ENCODE measurements at regions not wholly inside any gene's neighbourhood (a gene's known extent, or its start where the extent isn't known, plus 50 kb on each side); places are given as distances from the start of the nearest gene placed in this dataset.
A peak's percentile ranks its signal among the peaks of the same experiment; 100 is the strongest.
"Not testable (repeated sequence)": the region's sequence is repeated elsewhere in the genome, so short reads cannot be mapped to it uniquely, and the experiment has no call there.

- in situ Hi-C loops (cut with HindIII; ENCODE audit: low pct_unique_long_range_greater_than_20kb, low sequenced_read_pairs); DNase-seq (ENCODE audit: low read depth, low spot score): not testable (repeated sequence)
Observed at GRCh38 chr2:132300592-132301378, 115.8 kb upstream of the GPR39 start.

- in situ Hi-C loops (cut with HindIII; ENCODE audit: low pct_unique_long_range_greater_than_20kb, low sequenced_read_pairs), result not testable (repeated sequence)
Observed at GRCh38 chr2:132304661-132305380, 111.8 kb upstream of the GPR39 start.

DNA sequence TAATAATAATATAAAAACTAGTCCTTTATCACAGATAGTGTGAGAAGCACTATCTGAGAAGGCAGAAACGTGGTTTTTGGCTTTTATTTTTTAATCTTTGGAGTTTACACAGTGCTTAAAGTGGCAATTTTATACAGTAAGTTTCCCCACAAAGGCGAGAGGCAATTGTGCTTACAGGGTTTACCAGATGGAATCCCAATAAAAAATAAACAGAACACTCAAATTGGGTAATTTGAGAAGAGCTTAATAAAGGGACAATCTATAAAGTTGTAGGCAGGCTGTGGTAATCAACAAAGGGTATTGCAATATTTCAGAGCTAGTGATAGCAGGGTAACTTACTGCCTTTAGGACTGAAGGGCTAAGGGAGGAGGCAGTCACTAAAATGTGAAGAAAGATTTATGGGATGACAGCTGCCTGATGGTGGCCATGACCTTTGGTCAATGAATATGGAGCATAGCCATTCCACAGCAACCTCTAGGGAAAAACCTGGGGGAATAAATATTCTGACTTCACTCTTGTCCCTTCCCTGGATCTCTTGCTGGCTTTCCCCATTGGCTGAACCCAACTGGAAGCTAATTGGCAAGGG lies 108.9 kb upstream of the GPR39 start:
- in situ Hi-C loops (cut with HindIII; ENCODE audit: low pct_unique_long_range_greater_than_20kb, low sequenced_read_pairs); DNase-seq (ENCODE audit: low read depth, low spot score): not testable (repeated sequence)

More at GRCh38 chr2:132304661-132305380, 111.8 kb upstream of the GPR39 start:
- DNase-seq (ENCODE audit: low read depth, low spot score), result peak; percentile 45

DNA sequence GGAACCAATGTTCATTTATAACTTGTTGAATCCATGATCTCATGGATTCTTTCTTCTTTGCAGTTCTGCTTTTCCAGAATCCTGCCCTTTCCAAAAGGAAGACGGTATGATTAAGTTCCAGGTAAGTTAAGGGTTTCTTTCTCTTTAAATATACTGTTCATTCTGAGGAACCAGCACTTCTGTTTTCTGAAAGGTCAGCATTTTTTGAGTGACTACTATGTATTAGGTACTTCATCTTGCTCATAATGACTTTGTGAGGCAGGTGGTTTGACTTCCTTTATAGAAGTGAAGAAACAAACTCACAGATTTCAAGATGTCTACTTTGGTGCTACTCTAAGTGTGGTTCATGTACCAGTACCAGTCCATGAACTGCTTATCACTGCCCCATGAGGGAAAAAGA lies 107.4 kb upstream of the GPR39 start:
- in situ Hi-C loops (cut with HindIII; ENCODE audit: low pct_unique_long_range_greater_than_20kb, low sequenced_read_pairs), result not testable (repeated sequence)

DNA sequence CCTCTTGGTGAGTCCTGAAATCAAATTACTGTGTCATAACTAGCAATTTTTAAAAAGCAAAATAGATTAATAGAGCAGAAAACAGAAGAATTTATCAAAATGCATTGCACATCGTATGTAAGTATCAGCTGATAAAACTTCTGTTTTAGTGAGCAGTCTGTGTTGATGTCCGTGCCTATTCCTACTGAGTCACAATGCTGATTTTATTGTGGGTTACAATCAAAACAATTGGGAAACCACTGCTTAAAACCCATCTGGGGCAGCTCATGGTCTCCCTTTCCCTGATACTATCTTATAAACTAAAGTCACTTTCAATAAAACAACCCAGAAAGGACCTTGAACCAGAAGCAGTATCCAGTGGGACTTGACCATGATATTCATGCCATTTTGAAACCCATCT lies 101.1 kb upstream of the GPR39 start:
- DNase-seq (ENCODE audit: low read depth, low spot score); in situ Hi-C loops (cut with HindIII; ENCODE audit: low pct_unique_long_range_greater_than_20kb, low sequenced_read_pairs): not testable (repeated sequence)

More for the DNA sequence above, 107.4 kb upstream of the GPR39 start:
- DNase-seq (ENCODE audit: low read depth, low spot score), result not testable (repeated sequence)

GRCh38 chr2:132317026-132317680 lies 99.5 kb upstream of the GPR39 start:
- in situ Hi-C loops (cut with HindIII; ENCODE audit: low pct_unique_long_range_greater_than_20kb, low sequenced_read_pairs), result not testable (repeated sequence)

DNA sequence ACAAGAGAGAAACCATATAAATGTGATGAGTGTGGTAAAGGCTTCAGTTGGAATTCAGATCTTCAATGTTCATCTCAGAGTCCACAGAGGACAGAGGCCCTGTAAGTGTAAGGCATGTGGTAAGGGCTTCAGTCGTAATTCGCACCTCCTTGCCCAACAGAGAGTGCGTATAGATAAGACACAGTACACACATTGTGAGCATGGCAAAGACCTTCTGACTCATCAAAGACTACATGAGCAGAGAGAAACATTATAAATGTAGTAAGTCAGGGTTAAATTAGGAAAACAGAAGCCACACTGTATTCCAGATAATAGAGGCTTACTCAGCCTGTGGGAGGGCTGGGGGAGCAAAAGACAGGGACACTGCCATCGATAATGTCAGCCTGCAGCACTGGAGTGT lies 98.1 kb upstream of the GPR39 start:
- in situ Hi-C loops (cut with HindIII; ENCODE audit: low pct_unique_long_range_greater_than_20kb, low sequenced_read_pairs), result not testable (repeated sequence)
- DNase-seq (ENCODE audit: low read depth, low spot score), result peak; percentile 86

More at GRCh38 chr2:132317026-132317680, 99.5 kb upstream of the GPR39 start:
- DNase-seq (ENCODE audit: low read depth, low spot score), result not testable (repeated sequence)

DNA sequence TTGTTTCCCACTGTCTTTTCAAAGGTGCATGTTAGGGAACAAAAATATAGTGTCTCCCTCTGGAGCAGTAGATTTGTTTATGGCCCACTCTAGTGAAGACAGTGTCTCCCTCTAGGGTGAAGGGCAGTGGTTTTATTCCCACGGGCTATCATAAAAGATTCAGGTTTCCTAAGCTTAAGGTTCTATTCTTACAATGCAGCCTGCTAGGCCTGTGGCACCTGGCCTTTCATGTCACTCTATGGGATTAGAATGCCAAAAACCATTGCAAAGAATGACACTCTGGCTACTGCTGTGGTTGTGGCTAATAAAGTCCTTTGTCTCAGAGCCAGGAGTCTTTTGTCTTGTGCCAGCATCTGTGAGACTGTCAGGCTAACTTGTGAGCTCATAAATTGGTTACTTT lies 92.6 kb upstream of the GPR39 start:
- in situ Hi-C loops (cut with HindIII; ENCODE audit: low pct_unique_long_range_greater_than_20kb, low sequenced_read_pairs); DNase-seq (ENCODE audit: low read depth, low spot score): not testable (repeated sequence)

GRCh38 chr2:132332345-132333033 lies 84.1 kb upstream of the GPR39 start:
- DNase-seq (ENCODE audit: low read depth, low spot score); in situ Hi-C loops (cut with HindIII; ENCODE audit: low pct_unique_long_range_greater_than_20kb, low sequenced_read_pairs): not testable (repeated sequence)

- DNase-seq (ENCODE audit: low read depth, low spot score); in situ Hi-C loops (cut with HindIII; ENCODE audit: low pct_unique_long_range_greater_than_20kb, low sequenced_read_pairs): not testable (repeated sequence)
Observed at GRCh38 chr2:132337135-132337534, 79.5 kb upstream of the GPR39 start.

GRCh38 chr2:132337844-132338243 lies 78.8 kb upstream of the GPR39 start:
- in situ Hi-C loops (cut with HindIII; ENCODE audit: low pct_unique_long_range_greater_than_20kb, low sequenced_read_pairs); DNase-seq (ENCODE audit: low read depth, low spot score): not testable (repeated sequence)

DNA sequence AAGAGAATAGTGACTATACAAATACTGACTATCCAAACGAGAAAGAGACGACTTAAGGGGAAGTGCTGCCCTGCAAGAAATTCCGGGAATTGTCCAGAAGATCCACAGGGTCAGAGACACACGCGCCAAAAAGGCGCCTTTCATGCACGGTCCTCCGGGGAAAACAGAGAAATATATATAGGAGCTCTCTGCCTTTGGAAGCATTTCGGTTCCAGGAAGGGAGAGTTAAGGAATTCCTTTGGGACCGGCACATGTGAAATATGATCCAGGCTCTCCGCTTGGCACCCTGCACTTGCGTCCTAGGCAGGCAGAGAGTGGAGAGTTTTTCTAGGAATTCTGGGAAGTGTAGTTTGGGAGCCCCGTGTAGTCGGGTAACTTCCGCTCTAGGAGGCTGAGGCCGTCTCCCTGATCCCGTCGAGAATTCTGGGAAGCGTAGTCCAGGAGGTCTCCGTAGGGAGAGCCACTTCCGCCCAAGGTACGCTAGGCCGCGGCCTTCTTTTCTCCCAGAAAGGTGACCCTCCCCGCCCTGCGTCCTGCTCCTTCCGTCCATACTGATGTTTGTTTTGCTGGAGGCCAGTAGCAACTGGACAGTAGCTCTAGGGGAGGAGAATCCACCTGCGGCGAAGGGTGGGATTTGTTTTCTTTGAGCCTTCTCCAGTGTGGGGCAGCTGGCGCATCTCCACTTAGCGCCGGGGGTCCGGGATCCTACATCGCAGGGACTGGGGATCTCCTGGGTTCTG lies 69.4 kb upstream of the GPR39 start:
- in situ Hi-C loops (cut with HindIII; ENCODE audit: low pct_unique_long_range_greater_than_20kb, low sequenced_read_pairs), result not testable (repeated sequence)
- peak; percentile 85 for DNase-seq (ENCODE audit: low read depth, low spot score)

GRCh38 chr2:132349092-132349687 lies 67.4 kb upstream of the GPR39 start:
- in situ Hi-C loops (cut with HindIII; ENCODE audit: low pct_unique_long_range_greater_than_20kb, low sequenced_read_pairs), result not testable (repeated sequence)
- DNase-seq (ENCODE audit: low read depth, low spot score), result peak; percentile 72

DNA sequence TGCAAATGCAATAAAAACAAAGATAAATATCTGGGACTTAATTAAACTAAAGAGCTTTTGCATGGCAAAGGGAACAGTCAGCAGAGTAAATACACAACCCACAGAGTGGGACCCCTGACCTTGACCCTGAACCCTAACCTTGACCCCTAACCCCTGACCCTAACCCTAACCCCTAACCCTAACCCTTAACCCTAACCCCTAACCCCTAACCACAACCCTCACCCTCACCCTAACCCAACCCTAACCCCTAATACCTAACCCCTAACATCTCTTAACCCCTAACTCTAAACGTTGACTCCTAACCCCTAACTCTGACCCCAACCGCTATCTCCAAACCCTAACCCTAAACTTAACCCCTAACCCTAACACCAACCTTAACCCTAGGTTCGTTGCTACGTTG lies 64.9 kb upstream of the GPR39 start:
- DNase-seq (ENCODE audit: low read depth, low spot score); in situ Hi-C loops (cut with HindIII; ENCODE audit: low pct_unique_long_range_greater_than_20kb, low sequenced_read_pairs): not testable (repeated sequence)

DNA sequence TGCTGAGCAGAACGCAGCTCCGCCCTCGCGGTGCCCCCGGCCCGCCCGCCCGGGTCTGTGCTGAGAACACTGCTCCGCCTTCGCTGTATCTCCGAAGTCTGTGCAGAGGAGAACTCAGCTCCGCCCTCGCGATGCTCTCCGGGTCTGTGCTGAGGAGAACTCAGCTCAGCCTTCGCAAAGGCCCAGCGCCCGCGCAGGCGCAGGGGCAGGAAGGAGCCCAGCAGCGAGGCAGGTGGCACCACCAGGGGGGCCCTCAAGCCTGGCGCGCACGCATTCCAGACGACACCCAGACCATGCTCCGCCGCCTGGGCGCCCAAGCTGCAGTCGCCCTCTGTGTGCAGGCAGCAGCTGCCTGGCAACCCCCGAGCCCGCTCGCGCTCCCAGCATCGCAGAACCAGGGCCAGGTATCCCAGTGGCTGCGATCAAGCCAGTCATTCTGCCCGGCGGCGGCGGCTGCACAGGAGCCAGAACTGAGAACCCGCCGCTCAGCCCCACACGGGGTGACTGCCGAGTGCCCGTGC lies 64.1 kb upstream of the GPR39 start:
- in situ Hi-C loops (cut with HindIII; ENCODE audit: low pct_unique_long_range_greater_than_20kb, low sequenced_read_pairs), result not testable (repeated sequence)
- DNase-seq (ENCODE audit: low read depth, low spot score), result peak; percentile 30

GRCh38 chr2:132353380-132353779 lies 63.2 kb upstream of the GPR39 start:
- in situ Hi-C loops (cut with HindIII; ENCODE audit: low pct_unique_long_range_greater_than_20kb, low sequenced_read_pairs); DNase-seq (ENCODE audit: low read depth, low spot score): not testable (repeated sequence)

Data from SK-MEL-5 (cell line).